DND-41 (cell line): ENCODE measurements at regions not wholly inside any gene's neighbourhood (a gene's known extent, or its start where the extent isn't known, plus 50 kb on each side); places are given as distances from the start of the nearest gene placed in this dataset.

Experiments
- CTCF ChIP-seq: IDR thresholded peaks from 2 replicates; pipeline ENCODE4 v1.5.1; 2012; ENCODE audit warnings: borderline replicate concordance, low read length, moderate library complexity, mild to moderate bottlenecking; ENCODE audit not compliant: poor library complexity, severe bottlenecking; ENCODE audit errors: extremely low read depth
- EZH2 ChIP-seq: IDR thresholded peaks from 3 replicates; pipeline ENCODE4 v1.6.1; 2012; ENCODE audit warnings: borderline replicate concordance, low read depth, mild to moderate bottlenecking, moderate library complexity, low read length, inconsistent platforms; ENCODE audit not compliant: severe bottlenecking

- no peak for TF ChIP-seq EZH2
- no peak for TF ChIP-seq CTCF
These were observed 142.5 kb upstream of the TTC29 start for GRCh38 chr4:147088146-147088545.
